ENCODE measurements at regions not wholly inside any gene's neighbourhood (a gene's known extent, or its start where the extent isn't known, plus 50 kb on each side); places are given as distances from the start of the nearest gene placed in this dataset.

DNA sequence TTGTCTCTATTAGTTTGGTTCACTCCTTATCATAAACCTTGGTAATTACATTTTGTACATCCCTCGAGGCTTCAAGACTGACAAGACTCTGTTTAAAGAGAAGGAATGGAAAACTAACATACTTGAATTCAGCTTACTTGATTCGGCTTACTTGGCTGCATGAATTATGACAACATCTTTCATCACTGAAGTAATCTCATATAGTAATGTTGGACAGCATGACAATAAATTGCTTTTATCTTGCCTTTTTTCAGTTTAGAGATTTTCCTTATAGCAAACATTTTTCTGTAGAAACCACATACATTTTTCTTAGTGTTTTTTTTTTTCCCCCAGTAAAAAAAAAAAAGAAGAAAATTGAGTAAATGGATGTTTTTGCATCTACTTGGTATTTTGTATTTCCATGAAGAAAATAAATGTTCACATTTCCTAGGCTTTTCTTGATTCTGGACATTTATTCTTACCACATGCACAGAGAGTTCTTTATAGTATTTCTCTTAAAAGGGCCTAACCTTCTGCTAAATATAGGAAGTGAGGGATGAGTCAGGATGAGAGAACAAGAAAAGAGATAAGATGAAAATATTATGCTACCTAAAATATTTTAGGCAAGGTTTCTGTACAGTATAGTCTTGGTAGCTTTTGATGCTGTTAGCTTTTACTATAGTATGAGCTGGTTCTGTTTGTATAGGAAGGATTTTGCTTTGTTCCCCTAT, 101.0 kb upstream of the HDGFL1 start:
- CTCF ChIA-PET, result no interaction called here
- POLR2A ChIA-PET, result no interaction called here
- no peak for DNase-seq
- Mint-ChIP-seq H3K4me3 (no peak overlapping the region), H3K4me1 (ENCODE audit: low read depth) (no peaks in the 10 kb centered on the region), H3K9me3 (peaks cover 1% of the 10 kb centered on the region), H3K27me3 (no peaks in the 10 kb centered on the region), H3K36me3 (ENCODE audit: low read depth) (no peaks in the 10 kb centered on the region), H3K27ac (no peak overlapping the region)
- intact Hi-C loops (cut with micrococcal nuclease), result no loop called here
- no peak for ATAC-seq
- TF ChIP-seq, protein P1, sequence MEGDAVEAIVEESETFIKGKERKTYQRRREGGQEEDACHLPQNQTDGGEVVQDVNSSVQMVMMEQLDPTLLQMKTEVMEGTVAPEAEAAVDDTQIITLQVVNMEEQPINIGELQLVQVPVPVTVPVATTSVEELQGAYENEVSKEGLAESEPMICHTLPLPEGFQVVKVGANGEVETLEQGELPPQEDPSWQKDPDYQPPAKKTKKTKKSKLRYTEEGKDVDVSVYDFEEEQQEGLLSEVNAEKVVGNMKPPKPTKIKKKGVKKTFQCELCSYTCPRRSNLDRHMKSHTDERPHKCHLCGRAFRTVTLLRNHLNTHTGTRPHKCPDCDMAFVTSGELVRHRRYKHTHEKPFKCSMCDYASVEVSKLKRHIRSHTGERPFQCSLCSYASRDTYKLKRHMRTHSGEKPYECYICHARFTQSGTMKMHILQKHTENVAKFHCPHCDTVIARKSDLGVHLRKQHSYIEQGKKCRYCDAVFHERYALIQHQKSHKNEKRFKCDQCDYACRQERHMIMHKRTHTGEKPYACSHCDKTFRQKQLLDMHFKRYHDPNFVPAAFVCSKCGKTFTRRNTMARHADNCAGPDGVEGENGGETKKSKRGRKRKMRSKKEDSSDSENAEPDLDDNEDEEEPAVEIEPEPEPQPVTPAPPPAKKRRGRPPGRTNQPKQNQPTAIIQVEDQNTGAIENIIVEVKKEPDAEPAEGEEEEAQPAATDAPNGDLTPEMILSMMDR (IDR thresholded peaks at IDR 0.05), result no peak

DNA sequence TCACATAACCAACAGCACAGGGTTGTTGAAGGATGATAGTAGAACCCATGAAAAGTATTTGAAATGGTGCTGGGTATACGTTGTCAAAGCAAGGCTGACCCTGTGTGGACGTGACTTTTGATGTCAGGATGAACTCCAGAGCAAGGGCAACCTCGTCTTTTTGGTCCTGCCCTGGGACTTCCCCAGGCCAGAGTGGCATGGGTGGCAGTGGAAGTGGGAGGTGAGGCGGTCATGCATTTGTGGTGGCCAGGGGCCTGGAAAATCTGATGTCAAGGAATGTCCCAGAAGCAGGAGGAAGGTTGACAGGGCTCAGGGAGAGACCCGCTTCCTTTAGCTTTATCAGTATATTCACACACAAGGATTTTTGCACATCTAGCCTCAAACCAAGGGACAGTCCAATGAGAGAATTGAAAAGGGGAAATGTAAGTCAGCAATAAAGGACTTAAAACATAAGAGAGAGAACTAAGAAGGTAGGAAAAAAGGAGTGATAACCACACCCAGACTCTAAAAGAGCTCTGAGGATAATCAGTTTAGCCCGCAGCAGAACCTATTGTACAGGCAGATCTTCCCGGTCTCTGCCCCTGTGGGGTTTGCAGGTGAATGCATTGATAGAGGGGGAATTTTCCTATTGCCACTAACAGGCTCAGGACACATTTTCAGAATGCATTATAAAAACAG, 98.8 kb upstream of the HDGFL1 start:
- no peaks in the 10 kb centered on the region for H3K4me1 Mint-ChIP-seq (ENCODE audit: low read depth)
- no peaks in the 10 kb centered on the region for H3K27me3 Mint-ChIP-seq
- ChIA-PET CTCF (no interaction called here), POLR2A (no interaction called here)
- intact Hi-C loops (cut with micrococcal nuclease), result no loop called here
- H3K4me3 Mint-ChIP-seq, result no peak overlapping the region
- no peaks in the 10 kb centered on the region for H3K36me3 Mint-ChIP-seq (ENCODE audit: low read depth)
- no peak for ATAC-seq
- DNase-seq, result no peak
- peaks cover 1% of the 10 kb centered on the region for H3K9me3 Mint-ChIP-seq
- TF ChIP-seq, protein P1 (IDR thresholded peaks at IDR 0.05), result no peak
- H3K27ac Mint-ChIP-seq, result no peak overlapping the region

DNA sequence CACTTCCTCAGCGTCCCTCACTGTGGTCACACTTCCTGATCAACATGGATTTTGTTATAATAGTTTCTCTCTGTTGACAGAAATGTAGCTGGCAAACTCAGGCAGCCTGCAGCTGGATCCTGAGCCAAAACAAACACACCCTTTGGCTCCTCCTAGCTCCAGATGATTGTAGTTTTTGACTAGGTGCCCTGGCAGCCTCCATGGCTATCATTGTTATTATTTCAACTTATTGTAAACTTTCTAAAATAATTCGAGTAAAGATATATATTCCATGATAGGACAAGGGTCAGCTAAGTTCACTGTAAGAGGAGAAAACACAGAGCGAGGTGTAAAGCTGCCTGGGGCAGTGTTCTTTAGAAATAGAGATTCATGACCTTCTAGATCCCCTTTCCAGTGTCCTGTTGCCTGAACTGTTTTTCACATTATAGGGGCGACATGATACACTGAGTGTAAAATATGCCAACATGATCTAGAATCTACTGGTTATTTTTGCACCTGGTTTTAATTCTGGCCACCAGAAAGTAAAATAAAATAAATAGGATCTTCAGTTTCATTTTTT, 98.2 kb upstream of the HDGFL1 start:
- CTCF ChIA-PET, result no interaction called here
- no peak overlapping the region for H3K27ac Mint-ChIP-seq

DNA sequence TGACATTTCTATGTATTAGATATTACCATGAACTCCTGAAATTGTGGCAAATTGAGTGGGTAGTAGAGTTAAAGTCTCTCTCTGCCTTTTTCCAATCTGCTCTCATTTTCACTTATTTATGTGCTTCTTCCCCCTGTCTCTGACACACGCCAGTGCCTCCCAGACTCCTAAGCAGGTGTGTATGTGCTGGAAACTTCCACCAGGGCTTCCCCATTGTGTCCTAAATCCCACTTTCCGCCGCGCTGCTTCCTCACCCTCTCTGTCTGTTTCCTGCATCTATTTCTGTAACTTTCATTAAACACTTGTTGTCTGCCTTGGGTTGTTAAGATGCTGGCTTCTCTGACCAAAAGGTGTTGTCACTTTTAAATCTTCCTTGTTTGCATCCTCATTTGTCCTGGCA, 97.6 kb upstream of the HDGFL1 start:
- no peak for DNase-seq
- POLR2A ChIA-PET, result no interaction called here
- TF ChIP-seq, protein P1 (IDR thresholded peaks at IDR 0.05), result no peak
- Mint-ChIP-seq H3K9me3 (peaks cover 1% of the 10 kb centered on the region), H3K4me1 (ENCODE audit: low read depth) (no peaks in the 10 kb centered on the region), H3K27ac (no peak overlapping the region), H3K4me3 (no peak overlapping the region), H3K27me3 (no peaks in the 10 kb centered on the region), H3K36me3 (ENCODE audit: low read depth) (no peaks in the 10 kb centered on the region)
- CTCF ChIA-PET, result no interaction called here
- intact Hi-C loops (cut with micrococcal nuclease), result no loop called here
- ATAC-seq, result no peak

More for the DNA sequence above, 98.2 kb upstream of the HDGFL1 start:
- TF ChIP-seq, protein P1 (IDR thresholded peaks at IDR 0.05), result no peak
- no peaks in the 10 kb centered on the region for H3K27me3 Mint-ChIP-seq
- H3K4me3 Mint-ChIP-seq, result no peak overlapping the region
- intact Hi-C loops (cut with micrococcal nuclease), result no loop called here
- POLR2A ChIA-PET, result no interaction called here
- no peaks in the 10 kb centered on the region for H3K4me1 Mint-ChIP-seq (ENCODE audit: low read depth)
- DNase-seq, result no peak
- no peaks in the 10 kb centered on the region for H3K36me3 Mint-ChIP-seq (ENCODE audit: low read depth)
- H3K9me3 Mint-ChIP-seq, result peaks cover 1% of the 10 kb centered on the region
- no peak for ATAC-seq

DNA sequence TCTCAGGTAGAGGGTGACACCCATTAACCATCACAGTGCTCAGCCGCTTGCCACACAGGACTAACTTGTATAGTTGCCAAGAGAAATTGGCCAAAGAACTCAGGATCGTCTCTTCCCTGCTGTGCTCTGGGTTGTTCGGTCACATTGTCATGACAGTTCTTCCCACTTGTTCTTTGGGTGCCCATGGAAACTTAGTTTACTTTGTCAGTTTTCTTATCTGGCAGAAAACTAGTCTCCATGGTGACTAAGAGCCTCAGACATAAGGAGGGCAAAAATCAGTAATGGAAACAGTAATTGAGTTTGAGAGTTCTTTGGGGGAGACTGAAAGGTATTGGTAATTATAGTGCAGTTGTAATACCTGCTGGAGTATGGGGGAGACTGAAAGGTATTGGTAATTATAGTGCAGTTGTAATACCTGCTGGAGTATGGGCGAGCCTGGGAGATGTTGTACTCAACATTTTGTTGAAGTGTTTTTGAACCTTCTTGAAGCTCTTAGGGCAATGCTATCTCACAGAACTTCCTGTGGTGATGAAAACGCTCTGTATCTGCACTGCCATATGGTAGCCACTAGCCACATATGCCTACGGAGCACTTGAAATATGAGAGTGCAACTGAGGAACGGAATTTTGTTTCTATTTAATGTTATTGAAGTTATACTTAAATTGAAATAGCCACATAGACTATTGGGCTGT, 95.2 kb upstream of the HDGFL1 start:
- ChIA-PET POLR2A (no interaction called here), CTCF (no interaction called here)
- Mint-ChIP-seq H3K36me3 (ENCODE audit: low read depth) (no peaks in the 10 kb centered on the region), H3K27ac (no peak overlapping the region), H3K9me3 (peaks cover 1% of the 10 kb centered on the region), H3K4me1 (ENCODE audit: low read depth) (no peaks in the 10 kb centered on the region), H3K27me3 (no peaks in the 10 kb centered on the region), H3K4me3 (no peak overlapping the region)
- ATAC-seq (no peak), DNase-seq (no peak)
- TF ChIP-seq, protein P1 (IDR thresholded peaks at IDR 0.05), result no peak
- intact Hi-C loops (cut with micrococcal nuclease), result no loop called here

Data from activated CD8-positive, alpha-beta T cell treated with anti-CD3 and anti-CD28 coated beads for 36 hours (primary cell).